ENCODE measurements at regions not wholly inside any gene's neighbourhood (a gene's known extent, or its start where the extent isn't known, plus 50 kb on each side); places are given as distances from the start of the nearest gene placed in this dataset.

- H3K79me2 ChIP-seq (ENCODE audit: insufficient read depth): no peaks in the 10 kb centered on the region
- no peaks in the 10 kb centered on the region for H3K9me2 ChIP-seq
- POLR2A ChIA-PET: no interaction called here
- 32% methylated on average over 2 of the region's 2 CpGs for WGBS (ENCODE audit: low lambda C conversion rate)
- no peak overlapping the region for H2AFZ ChIP-seq (ENCODE audit: low read depth)
- no peaks in the 10 kb centered on the region for H3F3A ChIP-seq (replicated peaks; ENCODE audit: insufficient read depth)
- CTCF ChIA-PET: interaction anchor here (0.6 kb wide), 1 partner anchor 633 kb away, joined by 3 read pairs; no protein-coding TSS in a partner anchor
- TF ChIP-seq ELF1 (IDR thresholded peaks at IDR 0.05): no peak
- no peak for TF ChIP-seq TAF1 (IDR thresholded peaks at IDR 0.05; ENCODE audit: borderline replicate concordance, low read depth, low read length)
- TF ChIP-seq SMC3 (IDR thresholded peaks at IDR 0.05; ENCODE audit: low read depth, low read length): no peak
- TF ChIP-seq EZH2phosphoT487 (IDR thresholded peaks at IDR 0.05; ENCODE audit: borderline replicate concordance, low read depth): no peak
- no peak for TF ChIP-seq TEAD4 (IDR thresholded peaks at IDR 0.05; ENCODE audit: borderline replicate concordance, insufficient read depth)
- TF ChIP-seq RAD21 (IDR thresholded peaks at IDR 0.05; ENCODE audit: low read length): no peak
- TF ChIP-seq FOSL2 (IDR thresholded peaks at IDR 0.05; ENCODE audit: borderline replicate concordance, low read depth): no peak
- no peak for TF ChIP-seq USF2 (IDR thresholded peaks at IDR 0.05; ENCODE audit: borderline replicate concordance, low read depth, low read length)
- TF ChIP-seq YY1 (IDR thresholded peaks at IDR 0.05; ENCODE audit: low read depth): no peak
- TF ChIP-seq GATA2 (CRISPR knock-in tag; IDR thresholded peaks at IDR 0.05): no peak
- no peak for TF ChIP-seq JUND (IDR thresholded peaks at IDR 0.05)
- no peak for TF ChIP-seq CTCF (IDR thresholded peaks at IDR 0.05)
- no peak for TF ChIP-seq RCOR1 (IDR thresholded peaks at IDR 0.05; ENCODE audit: low read length)
- TF ChIP-seq POLR2AphosphoS5 (IDR thresholded peaks at IDR 0.05; ENCODE audit: low read depth, low read length): no peak
- no peak for TF ChIP-seq RFX5 (IDR thresholded peaks at IDR 0.05; ENCODE audit: low read length)
- TF ChIP-seq SIN3A (IDR thresholded peaks at IDR 0.05; ENCODE audit: borderline replicate concordance, low read depth, low read length): no peak
- no peak for TF ChIP-seq PBX3 (IDR thresholded peaks at IDR 0.05)
- TF ChIP-seq FOXJ3 (CRISPR knock-in tag; IDR thresholded peaks at IDR 0.05): no peak
- TF ChIP-seq USF1 (IDR thresholded peaks at IDR 0.05; ENCODE audit: borderline replicate concordance, low read depth): no peak
- no peak overlapping the region for H3K27ac ChIP-seq (ENCODE audit: low read depth in 2 of 2, low read length in 1 of 2)
- H4K20me1 ChIP-seq (ENCODE audit: insufficient read depth): no peaks in the 10 kb centered on the region
- H3K36me3 ChIP-seq (replicated peaks in 1 of 2; ENCODE audit: control insufficient read depth in 1 of 2, insufficient read depth in 2 of 2, low read length in 1 of 2): no peaks in the 10 kb centered on the region
- no peaks in the 10 kb centered on the region for H3K4me1 ChIP-seq (ENCODE audit: control insufficient read depth in 1 of 2, insufficient read depth in 2 of 2, low read depth in 1 of 2, low read length in 1 of 2)
- no peak overlapping the region for H3K4me3 ChIP-seq (ENCODE audit: low read depth in 2 of 2, low read length in 1 of 2)
- no peak overlapping the region for H3K9ac ChIP-seq
- no peaks in the 10 kb centered on the region for H3K27me3 ChIP-seq (ENCODE audit: insufficient read depth)
- H3K4me2 ChIP-seq: no peak overlapping the region
- no peak for DNase-seq
- no peaks in the 10 kb centered on the region for H3K9me3 ChIP-seq
These were observed 511.4 kb upstream of the MCTP2 start for GRCh38 chr15:93719921-93720351.

All from SK-N-SH (cell line).